H1 (cell line): ENCODE measurements at regions not wholly inside any gene's neighbourhood (a gene's known extent, or its start where the extent isn't known, plus 50 kb on each side); places are given as distances from the start of the nearest gene placed in this dataset.

Experiments
- CBX5 ChIP-seq: fragments of 300-800, 300-1000 bp; sonication (generic); IDR thresholded peaks from 2 replicates; pipeline ENCODE4 v1.7.1; 2016; ENCODE audit warnings: antibody characterized with exemption, low read length, low read depth
- CEBPB ChIP-seq: IDR thresholded peaks from 2 replicates; pipeline ENCODE4 v1.6.1; 2012; ENCODE audit warnings: low read depth, low read length
- SIN3A ChIP-seq, 2 experiments: IDR thresholded peaks in 1 of 2; conservative IDR thresholded peaks in 1 of 2; 2 replicates each; pipeline ENCODE4 v1.6.1; 2011 to 2012; ENCODE audit warnings: low read length in 2 of 2, improper control_type of control experiment in 1 of 2, low read depth in 1 of 2, mild to moderate bottlenecking in 1 of 2
- TEAD4 ChIP-seq: IDR thresholded peaks from 2 replicates; pipeline ENCODE4 v1.6.1; 2012; ENCODE audit warnings: low read depth, low read length, inconsistent platforms, mixed read lengths
- TF ChIP-seq, protein P1 (sequence below): fragments of 300-600 bp; sonication (generic); IDR thresholded peaks from 2 replicates; pipeline ENCODE4 v1.7.1; 2012; ENCODE audit warnings: low read length, moderate library complexity, mild to moderate bottlenecking, inconsistent platforms; ENCODE audit not compliant: insufficient replicate concordance

DNA sequence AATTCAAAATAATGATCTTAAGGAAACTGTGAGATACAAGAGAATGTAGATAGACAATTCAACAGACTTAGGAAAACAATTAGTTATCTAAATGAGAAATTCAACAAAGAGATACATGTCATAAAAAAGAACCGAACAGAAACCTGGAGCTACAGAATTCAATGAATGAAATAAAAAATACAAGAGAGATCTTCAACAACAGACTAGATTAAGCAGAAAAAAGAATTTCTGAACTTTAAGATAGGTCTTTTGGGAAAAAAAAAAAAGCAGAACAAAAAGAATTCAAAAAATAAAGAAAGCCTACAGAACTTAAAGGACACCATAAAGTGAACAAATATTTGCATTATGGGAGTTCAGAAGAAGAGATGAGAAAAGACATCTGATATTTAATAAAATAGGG, 129.1 kb upstream of the FOXK1 start (continued):
- TF ChIP-seq, protein P1, sequence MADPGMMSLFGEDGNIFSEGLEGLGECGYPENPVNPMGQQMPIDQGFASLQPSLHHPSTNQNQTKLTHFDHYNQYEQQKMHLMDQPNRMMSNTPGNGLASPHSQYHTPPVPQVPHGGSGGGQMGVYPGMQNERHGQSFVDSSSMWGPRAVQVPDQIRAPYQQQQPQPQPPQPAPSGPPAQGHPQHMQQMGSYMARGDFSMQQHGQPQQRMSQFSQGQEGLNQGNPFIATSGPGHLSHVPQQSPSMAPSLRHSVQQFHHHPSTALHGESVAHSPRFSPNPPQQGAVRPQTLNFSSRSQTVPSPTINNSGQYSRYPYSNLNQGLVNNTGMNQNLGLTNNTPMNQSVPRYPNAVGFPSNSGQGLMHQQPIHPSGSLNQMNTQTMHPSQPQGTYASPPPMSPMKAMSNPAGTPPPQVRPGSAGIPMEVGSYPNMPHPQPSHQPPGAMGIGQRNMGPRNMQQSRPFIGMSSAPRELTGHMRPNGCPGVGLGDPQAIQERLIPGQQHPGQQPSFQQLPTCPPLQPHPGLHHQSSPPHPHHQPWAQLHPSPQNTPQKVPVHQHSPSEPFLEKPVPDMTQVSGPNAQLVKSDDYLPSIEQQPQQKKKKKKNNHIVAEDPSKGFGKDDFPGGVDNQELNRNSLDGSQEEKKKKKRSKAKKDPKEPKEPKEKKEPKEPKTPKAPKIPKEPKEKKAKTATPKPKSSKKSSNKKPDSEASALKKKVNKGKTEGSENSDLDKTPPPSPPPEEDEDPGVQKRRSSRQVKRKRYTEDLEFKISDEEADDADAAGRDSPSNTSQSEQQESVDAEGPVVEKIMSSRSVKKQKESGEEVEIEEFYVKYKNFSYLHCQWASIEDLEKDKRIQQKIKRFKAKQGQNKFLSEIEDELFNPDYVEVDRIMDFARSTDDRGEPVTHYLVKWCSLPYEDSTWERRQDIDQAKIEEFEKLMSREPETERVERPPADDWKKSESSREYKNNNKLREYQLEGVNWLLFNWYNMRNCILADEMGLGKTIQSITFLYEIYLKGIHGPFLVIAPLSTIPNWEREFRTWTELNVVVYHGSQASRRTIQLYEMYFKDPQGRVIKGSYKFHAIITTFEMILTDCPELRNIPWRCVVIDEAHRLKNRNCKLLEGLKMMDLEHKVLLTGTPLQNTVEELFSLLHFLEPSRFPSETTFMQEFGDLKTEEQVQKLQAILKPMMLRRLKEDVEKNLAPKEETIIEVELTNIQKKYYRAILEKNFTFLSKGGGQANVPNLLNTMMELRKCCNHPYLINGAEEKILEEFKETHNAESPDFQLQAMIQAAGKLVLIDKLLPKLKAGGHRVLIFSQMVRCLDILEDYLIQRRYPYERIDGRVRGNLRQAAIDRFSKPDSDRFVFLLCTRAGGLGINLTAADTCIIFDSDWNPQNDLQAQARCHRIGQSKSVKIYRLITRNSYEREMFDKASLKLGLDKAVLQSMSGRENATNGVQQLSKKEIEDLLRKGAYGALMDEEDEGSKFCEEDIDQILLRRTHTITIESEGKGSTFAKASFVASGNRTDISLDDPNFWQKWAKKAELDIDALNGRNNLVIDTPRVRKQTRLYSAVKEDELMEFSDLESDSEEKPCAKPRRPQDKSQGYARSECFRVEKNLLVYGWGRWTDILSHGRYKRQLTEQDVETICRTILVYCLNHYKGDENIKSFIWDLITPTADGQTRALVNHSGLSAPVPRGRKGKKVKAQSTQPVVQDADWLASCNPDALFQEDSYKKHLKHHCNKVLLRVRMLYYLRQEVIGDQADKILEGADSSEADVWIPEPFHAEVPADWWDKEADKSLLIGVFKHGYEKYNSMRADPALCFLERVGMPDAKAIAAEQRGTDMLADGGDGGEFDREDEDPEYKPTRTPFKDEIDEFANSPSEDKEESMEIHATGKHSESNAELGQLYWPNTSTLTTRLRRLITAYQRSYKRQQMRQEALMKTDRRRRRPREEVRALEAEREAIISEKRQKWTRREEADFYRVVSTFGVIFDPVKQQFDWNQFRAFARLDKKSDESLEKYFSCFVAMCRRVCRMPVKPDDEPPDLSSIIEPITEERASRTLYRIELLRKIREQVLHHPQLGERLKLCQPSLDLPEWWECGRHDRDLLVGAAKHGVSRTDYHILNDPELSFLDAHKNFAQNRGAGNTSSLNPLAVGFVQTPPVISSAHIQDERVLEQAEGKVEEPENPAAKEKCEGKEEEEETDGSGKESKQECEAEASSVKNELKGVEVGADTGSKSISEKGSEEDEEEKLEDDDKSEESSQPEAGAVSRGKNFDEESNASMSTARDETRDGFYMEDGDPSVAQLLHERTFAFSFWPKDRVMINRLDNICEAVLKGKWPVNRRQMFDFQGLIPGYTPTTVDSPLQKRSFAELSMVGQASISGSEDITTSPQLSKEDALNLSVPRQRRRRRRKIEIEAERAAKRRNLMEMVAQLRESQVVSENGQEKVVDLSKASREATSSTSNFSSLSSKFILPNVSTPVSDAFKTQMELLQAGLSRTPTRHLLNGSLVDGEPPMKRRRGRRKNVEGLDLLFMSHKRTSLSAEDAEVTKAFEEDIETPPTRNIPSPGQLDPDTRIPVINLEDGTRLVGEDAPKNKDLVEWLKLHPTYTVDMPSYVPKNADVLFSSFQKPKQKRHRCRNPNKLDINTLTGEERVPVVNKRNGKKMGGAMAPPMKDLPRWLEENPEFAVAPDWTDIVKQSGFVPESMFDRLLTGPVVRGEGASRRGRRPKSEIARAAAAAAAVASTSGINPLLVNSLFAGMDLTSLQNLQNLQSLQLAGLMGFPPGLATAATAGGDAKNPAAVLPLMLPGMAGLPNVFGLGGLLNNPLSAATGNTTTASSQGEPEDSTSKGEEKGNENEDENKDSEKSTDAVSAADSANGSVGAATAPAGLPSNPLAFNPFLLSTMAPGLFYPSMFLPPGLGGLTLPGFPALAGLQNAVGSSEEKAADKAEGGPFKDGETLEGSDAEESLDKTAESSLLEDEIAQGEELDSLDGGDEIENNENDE: no peak
- TF ChIP-seq SIN3A (conservative IDR thresholded peaks at IDR 0.05 in 1 of 2, IDR thresholded peaks at IDR 0.05 in 1 of 2; ENCODE audit: low read depth in 1 of 2, low read length in 2 of 2) (no peak), CEBPB (no peak), CBX5 (no peak), TEAD4 (no peak)
